HG03521 (cell line): ENCODE measurements at regions not wholly inside any gene's neighbourhood (a gene's known extent, or its start where the extent isn't known, plus 50 kb on each side); places are given as distances from the start of the nearest gene placed in this dataset.
"Not testable (repeated sequence)": the region's sequence is repeated elsewhere in the genome, so short reads cannot be mapped to it uniquely, and the experiment has no call there.

Experiments
- ATAC-seq: cut with Tn5 transposase; IDR thresholded peaks from one replicate; pipeline ENCODE4 v1.9.1; 2021; ENCODE audit warnings: mild to moderate bottlenecking, moderate library complexity; ENCODE audit not compliant: unreplicated experiment

DNA sequence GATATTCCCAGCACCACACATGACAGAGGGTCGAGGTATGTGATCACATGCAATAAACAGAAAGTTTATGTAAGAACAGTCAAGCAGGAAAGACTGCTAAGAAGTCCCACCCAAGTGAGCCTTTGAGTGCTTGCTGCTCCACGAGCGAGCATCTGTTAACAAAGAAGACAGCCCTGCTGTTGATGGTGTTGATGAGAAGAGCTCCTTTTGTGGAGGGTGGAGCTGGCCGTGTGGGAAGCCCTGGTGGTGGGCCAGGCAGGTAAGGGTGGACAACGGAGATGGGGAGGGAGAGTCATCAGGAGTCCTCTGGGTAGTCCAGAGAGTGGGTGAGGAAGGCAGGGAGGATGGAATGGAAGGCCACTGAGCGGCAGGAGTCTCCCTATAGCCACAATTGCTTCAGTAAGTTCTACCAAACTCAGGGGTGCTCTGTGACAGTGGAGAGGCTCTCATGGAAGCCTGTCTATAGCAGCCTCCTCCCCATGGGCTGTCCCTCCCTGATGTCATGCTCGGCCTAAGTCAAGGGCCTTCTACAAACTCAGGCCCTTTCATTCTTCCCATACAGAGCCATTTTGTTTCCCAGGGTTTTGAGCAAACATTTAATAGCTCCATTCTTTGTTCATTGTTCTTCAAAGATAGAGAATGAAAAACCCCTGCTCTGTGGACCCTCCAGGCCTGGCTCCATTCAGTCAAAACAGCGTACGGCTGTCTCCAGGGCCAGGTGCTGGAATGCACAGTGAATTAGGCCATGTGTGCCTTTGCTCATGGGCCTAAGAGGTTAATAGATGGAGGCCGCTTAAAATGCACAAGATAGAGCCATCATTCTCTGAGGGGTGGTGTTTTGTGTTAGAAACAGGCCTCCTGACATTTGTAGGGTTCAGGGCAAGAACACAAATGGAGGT lies 494.2 kb upstream of the RAB6C start:
- ATAC-seq, result no peak

DNA sequence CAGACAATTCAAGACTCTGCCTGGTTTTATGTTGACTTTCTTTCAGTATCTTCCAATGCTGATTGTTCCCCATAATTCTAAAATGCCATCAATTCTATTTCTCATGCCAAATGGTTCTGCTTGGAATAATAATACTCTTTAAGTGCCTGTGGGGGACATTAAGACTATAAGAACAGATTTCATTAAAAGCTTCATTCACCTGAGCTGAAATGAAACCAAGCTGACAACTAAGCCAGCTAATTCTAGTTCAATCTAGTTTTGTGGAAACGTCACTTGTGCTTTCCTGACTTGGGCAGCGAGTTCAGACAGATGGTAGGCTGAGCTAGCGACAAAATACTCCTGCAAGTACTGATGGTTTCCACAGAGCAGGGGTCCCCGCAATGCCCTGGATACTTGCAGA lies 491.1 kb upstream of the RAB6C start:
- no peak for ATAC-seq

DNA sequence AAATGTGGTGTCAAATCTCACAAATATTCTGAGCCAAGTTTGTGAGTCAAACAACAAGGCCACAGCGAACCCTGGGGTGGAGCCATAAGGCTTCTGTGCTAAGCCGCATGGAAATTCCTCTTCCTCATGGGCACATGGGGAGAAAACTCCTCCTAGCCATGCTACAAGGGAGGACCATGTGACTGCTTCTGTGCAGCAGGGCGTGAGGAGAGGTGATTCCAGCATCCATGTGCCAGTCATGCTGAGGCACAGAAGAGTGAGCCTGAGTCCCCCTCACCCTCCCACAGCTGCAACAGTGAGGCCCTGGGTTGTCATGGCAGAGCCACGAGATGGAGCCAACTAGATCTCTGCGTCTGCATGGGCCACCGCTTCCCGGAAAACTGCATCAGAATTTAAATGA lies 488.8 kb upstream of the RAB6C start:
- no peak for ATAC-seq

DNA sequence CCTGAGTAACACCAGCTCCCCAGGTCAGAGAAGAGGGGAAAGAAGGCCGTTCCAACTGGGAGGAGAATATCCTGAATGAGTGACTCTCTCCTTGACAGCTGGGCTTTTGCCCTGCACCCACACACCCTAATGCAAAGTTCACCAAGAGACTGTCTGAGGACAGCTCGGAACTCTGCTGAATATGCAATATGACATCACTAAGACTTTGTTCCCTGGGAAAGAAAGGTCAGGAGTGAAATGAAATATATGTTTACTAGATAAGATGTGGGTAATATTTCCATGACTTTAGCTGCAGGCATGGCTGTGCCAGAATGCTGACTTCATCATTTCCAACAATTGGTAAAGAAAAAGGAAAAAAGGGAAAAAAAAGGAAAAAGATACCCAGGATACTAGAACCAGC lies 488.2 kb upstream of the RAB6C start:
- no peak for ATAC-seq

DNA sequence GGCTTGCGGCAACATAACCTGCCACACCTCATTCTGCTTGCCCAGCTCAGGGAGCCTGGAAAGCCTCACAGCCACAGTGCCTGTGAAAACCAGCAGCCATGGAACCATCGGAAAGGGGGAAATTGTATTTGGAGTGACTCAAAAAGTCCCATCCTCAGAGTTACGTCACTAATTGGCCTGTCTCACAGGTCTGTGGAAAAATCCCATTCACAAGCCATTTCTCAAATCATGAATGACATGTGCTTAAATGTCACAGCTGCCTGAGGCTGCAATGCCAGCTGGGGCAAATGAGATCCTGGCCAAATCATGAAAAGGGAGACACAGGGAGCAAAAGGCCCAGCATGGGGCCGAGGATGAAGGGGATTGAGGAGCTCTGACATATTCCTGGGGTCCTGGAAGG lies 486.9 kb upstream of the RAB6C start:
- no peak for ATAC-seq

DNA sequence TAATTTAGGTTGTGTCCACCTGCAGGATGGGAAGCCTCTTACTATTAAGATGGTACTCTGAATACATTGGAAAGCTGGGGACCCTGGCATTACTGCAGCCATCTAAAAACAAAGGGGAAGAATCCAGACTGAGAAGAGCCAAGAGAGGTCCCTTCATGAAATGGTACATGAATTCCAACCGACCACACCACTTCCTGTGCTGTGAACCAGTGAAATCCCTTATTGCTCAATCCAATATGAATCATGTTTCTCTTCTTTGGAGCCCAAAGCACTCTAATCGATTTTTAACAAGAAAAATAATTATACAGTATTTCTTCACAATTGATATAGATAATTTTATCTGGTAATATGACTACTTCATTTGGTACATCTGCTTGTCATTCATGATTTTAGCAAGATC lies 479.7 kb upstream of the RAB6C start:
- no peak for ATAC-seq

DNA sequence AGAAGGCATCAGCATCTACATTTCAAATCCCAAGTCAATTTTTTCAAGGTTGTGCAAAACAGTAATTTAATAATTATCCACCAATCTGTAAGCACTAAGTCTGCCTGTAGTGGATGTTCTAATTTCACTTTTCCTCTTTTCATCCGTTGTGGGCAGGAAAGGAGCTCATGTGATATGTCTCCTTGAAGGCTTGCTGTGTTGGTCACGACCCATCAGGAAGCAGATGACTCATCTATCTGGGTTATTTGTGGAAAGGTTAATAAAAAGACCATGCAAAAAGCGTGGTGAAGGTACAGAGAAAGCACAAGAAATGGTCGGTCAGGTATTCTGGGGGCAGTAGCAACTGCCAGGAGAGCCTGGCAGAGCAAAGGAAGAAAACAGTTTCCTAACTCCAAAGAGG lies 476.7 kb upstream of the RAB6C start:
- no peak for ATAC-seq

DNA sequence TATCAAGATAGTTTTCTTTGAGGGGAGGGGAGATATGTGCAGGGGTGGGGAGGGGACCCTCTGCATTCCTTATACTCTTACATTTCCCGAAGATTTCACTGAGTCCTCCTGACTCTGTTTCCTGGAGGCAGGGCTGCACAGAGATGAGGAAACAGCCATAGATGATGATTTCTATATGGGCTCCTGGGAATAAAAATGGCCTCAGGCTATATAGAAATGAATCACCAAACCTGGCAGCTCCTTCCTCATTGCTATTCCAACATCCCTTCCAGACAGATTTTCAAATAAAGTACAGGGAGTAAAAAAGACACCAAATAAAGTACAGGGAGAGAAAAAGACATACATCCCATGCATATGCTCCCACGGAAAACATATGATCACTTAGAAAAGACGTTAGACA lies 474.8 kb upstream of the RAB6C start:
- ATAC-seq, result no peak

DNA sequence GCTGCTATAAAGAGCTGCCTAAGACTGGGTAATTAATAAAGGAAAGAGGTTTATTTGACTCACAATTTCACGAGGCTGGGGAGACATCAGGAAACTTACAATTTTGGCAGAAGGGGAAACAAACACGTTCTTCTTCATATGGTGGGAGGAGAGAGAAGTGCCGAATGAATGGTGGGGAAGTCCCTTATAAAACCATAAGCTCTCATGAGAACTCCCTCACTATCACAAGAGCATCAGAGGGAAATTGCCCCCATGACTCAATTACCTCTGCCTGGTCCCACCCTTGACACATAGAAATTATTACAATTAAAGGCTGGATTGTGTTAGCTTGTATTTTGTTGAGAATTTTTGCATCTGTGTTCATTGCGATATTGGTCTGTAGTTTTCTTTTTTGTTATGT lies 460.5 kb upstream of the RAB6C start:
- ATAC-seq, result no peak

DNA sequence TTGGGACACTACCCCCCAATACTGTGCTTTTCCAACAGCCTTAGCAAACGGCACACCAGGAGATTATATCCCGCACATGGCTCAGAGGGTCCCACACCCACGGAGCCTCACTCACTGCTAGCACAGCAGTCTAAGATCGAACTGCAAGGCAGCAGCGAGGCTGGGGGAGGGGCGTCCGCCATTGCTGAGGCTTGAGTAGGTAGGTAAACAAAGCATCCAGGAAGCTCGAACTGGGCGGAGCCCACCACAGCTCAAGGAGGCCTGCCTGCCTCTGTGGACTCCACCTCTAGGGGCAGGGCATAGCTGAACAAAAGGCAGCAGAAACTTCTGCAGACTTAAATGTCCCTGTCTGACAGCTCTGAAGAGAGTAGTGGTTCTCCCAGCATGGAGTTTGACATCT lies 447.3 kb upstream of the RAB6C start:
- not testable (repeated sequence) for ATAC-seq

DNA sequence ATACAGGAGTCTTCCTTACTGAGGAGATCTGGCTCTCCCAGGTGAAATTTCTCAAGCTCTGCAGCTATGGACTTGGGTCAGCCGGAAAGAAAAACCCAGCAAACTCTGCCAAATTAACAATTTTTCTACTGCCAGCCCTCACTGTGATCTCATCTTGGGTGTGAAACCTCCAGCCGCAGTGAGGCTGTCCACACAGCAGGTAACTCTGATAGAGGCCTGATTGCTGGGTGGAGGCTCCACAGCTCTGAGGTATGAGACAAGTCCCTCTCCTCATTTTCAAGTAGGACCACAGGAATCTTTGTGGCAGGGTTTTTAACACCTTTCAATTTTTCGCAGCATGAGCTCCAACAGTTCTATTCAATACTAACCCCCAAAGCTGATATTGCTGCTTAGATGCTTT lies 430.6 kb upstream of the RAB6C start:
- no peak for ATAC-seq

DNA sequence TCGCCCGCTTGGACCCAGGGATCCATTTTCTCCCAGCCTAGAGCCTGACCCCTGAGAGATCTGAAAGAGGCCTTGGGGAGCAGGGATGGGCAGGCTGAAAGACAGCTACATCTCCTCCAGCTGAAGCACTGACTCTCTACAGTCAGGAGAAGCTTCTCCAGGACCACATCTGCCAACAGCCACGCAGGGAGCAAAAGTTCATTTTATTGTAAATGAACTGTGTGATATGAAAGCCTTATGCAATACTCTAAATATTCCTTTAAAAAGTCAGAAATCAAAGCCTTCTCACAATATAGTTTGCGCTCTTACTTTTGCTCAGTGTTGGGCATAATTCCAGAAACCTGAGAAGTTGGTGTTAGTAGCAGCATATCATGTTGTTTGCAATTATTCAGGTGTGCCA lies 428.9 kb upstream of the RAB6C start:
- no peak for ATAC-seq

DNA sequence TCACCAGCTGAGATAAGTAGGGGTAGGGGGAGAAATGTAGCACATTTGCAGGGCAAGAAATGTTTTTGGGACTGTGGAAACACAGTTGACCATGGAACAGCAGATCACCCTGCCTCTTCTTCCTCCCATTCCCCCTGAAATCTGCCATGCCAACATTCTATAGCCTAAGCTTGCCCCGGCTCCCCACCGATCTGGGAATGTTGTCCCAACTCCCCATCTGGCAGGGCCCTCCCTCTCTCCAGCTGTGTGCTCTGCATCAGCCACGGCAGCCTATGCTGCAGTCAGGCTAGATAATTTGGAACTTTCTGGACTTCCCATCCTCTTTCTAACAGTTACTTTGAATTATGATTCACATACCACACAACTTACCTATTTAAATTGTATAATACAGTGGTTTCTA lies 425.1 kb upstream of the RAB6C start:
- no peak for ATAC-seq

DNA sequence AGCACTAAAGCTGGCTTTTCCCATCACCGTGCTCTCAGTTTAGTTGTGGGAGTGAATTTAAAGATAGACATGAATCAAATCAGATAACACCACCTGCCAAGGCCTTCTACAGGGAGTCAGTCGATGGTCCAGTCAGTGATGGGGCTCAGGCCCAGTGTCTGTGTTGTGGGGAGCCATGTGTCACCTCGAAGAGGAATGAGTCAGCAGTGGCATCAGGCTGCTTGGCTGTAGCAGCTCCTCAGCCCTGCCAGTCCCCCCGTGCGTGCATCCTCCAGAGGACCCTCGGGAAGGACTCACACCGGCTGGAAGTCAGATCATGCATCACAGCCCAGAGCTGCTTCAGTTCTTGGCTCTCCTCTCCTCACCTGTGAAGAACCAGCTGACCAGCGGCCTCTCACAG lies 420.4 kb upstream of the RAB6C start:
- no peak for ATAC-seq

DNA sequence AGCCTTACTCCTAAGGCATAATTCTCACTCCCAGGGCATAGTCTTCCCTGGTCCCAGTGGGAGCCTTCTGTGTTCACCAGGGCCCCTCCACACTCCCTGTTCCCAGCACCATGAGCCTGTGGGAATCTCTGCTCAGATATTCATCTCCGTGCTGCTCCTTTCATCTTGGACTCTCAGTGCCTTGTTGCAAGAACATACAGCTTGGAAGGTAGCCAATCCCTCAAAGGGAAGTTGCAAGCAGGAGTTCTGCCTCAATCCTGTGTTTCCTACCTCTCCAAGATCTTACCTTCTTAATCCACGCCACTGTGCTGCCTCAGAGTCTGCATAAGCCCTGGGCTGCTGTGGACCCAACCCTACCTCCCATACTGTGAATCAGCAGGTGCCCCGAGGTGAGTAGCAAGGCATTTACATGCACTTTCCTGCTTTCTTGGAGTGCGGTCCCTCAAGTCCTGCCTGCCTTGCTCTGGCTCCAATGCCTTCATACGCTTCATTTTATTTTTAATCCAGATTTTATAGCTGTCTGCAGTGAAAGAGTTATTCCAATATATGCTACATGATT lies 413.8 kb upstream of the RAB6C start:
- ATAC-seq, result no peak

DNA sequence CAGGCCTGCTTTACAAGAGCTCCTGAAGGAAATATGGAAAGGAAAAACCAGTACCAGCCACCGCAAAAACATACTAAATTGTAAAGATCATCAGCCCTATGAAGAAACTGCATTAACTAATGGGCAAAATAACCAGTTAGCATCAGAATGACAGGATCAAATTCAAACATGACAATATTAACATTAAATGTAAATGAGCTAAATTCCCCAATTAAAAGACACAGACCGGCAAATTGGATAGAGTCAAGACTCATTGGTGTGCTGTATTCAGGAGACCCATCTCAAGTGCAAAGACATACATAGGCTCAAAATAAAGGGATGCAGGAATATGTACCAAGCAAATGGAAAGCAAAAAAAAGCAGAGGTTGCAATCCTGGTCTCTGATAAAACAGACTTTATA lies 408.7 kb upstream of the RAB6C start:
- ATAC-seq, result not testable (repeated sequence)

DNA sequence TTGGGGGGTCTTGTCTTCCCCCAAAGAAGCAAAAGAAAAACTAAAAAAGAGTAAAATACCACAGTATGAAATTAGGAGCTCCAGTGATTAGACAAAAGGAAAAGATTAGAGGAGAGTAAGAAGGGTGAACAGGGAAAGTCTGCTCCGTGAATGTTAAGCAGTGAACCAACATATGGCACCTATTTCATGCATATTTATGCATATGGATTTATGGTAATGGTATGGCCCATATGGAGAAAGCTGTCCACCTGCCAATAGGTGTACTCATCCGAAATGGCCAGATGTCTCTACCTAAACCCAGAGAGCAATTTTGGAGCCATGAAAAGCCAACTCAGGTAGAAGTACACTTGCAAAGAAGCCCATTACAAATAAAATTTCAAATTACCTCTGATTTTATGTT lies 404.0 kb upstream of the RAB6C start:
- no peak for ATAC-seq

DNA sequence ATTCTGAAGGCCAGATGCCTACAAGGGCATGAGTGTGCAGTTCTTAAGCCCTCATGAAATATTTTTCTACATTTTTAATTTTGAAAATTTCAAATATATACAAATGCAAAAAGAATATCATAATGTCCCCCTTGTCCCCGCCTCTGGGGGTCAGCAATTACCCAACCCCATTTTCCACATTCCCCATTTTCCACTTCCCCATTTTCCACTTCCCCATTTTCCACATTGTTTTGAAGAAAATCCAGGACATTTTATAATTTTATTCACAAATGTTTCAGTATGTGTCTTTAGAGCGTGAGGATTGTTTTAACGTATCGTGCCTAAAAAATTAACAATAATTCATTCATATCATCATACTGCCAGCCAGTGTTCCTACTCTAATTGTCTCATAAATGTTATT lies 403.6 kb upstream of the RAB6C start:
- no peak for ATAC-seq

DNA sequence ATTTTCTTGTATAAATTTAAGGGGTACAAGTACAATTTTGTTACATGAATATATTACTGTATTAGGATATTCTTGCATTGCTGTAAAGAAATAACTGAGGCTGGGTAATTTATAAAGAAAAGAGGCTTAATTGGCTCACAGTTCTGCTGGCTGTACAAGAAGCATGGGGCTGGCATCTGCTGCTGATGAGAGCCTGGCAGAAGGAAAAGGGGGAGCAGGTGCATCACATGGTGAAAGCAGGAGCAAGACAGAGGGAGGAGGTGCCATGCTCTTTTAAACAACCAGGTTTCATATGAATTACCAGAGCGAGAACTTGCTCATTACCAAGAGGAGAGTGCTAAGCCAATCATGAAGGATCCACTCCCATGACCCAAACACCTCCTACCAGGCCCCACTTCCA lies 399.5 kb upstream of the RAB6C start:
- ATAC-seq, result no peak

DNA sequence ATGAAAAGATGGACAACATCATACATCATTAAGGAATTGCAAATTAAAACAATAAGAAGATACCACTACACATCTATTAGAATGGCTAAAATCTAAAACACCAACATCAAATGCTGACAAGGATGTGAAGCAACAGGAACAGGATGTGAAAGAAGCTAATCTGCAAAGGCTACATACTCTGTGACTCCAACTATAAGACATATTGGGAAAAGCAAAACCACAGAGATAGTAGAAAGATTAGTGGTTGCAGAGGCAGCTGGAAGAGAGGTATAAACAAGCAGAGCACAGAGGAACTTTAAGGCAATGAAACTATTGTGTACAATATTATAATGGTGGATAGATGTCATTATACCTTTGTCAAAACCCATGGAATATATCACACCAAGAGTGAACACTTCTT lies 393.7 kb upstream of the RAB6C start:
- no peak for ATAC-seq

DNA sequence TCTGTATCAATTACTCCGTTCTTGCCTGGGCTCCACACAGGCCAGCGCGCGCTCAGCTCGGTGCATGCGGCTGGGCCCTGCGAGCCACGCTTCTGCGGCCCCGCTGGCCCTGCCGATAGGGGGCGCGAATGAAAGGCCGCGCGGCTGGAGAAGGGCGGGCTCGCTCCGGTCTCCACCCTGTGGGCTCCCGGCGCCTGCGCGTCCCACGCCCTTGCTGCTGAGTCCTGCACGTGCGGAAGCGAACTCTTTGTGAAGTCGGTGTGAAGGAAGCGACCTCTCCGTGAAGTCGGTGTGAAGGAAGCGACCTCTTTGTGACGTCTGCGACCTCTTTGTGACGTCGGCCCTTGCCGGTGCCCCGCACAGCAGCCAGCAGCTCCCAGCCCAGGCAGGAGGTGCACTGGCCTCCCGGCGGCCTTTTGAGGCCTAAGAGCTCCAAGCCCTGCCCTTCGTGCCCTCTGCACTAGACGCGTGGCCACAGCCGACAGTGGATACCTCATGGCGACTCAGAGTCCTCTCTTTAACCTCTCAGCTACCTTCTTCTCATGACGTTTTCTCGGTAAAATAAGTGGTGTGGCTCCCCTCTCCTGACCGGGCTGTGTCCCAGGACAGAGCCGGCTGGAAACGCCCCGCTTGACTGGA lies 391.9 kb upstream of the RAB6C start:
- ATAC-seq, result no peak

DNA sequence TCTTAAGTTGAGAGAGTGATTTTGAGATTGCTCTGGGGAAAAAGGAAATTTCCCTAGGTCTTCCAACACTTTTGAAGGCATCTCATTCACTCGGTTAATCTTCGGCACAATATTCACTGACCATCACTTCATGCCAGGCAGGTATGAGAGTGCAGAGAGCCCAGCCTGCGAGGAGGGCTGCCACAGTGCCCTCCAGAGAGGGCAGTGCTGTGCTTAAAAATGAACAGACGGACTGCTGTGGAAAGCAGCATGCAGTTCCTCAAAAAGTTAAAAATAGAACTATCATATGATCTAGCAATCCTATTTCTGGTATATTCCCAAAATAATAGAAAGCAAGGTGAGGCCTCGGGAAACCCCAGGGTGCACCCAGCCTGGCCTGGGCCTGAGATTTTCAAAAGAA lies 374.9 kb upstream of the RAB6C start:
- no peak for ATAC-seq
